ENCODE measurements at regions not wholly inside any gene's neighbourhood (a gene's known extent, or its start where the extent isn't known, plus 50 kb on each side); places are given as distances from the start of the nearest gene placed in this dataset.
"Not testable (repeated sequence)": the region's sequence is repeated elsewhere in the genome, so short reads cannot be mapped to it uniquely, and the experiment has no call there.

GRCh38 chrX:79026742-79027141, 81.6 kb downstream of the P2RY10 start:
- DNase-seq (ENCODE audit: low spot score), result not testable (repeated sequence)

DNA sequence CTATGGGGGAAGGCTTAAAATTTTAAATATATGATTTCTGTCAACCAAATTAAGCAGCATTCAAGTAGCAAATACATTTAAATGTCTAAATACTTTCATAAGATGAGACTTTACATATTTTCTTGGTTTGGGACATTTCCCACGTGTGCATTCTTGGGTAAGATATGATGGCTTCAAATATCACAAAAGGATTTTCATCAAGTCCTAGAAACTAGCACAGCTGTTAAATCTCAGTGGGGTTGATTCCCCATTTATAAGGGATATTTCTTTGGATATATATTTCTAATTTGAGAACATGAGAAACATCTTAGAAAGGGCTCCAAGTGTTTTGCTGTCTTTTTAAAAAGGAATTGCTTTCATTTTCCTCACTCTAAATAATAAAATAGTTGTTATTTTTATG, 90.2 kb downstream of the P2RY10 start:
- DNase-seq (ENCODE audit: low spot score), result no peak

- no peak for DNase-seq (ENCODE audit: low spot score)
Measured at GRCh38 chrX:79036157-79036880, 91.1 kb downstream of the P2RY10 start.

GRCh38 chrX:79065696-79066095, 78.8 kb upstream of the GPR174 start:
- no peak for DNase-seq (ENCODE audit: low spot score)

DNA sequence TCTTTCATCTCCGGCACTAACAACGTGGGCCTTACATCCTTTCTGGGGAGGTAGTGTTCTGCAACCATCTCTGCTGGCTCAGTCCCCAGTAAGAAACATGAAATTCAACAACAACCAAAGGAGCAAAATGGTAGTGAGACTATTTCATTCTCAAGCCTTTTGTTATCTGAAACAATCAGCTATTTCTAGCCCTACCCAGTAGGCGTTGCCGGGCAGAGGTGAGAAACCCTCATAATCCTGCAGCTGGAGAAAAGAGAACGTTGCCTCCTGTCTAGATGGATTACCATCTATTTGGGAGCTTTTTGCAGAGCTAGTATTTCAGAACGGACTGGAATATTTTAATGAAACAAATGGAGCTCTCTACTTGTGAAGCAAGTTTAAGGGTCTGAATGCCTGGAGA, 66.4 kb upstream of the GPR174 start:
- DNase-seq (ENCODE audit: low spot score), result no peak

GRCh38 chrX:79079477-79079876, 65.0 kb upstream of the GPR174 start:
- DNase-seq (ENCODE audit: low spot score), result no peak

GRCh38 chrX:79080141-79080540, 64.3 kb upstream of the GPR174 start:
- peak; percentile 25 for DNase-seq (ENCODE audit: low spot score)

GRCh38 chrX:79081895-79082512, 62.5 kb upstream of the GPR174 start:
- peak; percentile 51 for DNase-seq (ENCODE audit: low spot score)

DNA sequence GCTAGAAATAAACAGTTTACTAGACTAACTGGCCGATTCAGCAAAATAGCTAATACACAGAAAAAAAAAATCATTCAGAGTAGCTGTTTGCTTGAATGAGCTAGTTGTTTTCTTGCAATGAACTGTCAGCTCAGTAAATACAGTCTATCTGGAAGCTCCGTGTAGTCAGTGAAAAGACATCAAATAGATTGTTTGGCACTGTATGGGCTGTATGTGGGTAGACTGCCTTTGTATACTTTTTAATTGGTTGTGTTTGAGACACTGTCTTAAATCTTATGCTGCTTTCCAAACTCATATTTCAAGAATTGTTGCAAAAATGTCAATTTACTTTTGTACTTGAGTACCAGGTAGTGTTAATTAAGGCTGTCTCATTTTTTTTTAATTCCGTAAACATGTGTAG, 61.6 kb upstream of the GPR174 start:
- no peak for DNase-seq (ENCODE audit: low spot score)

DNA sequence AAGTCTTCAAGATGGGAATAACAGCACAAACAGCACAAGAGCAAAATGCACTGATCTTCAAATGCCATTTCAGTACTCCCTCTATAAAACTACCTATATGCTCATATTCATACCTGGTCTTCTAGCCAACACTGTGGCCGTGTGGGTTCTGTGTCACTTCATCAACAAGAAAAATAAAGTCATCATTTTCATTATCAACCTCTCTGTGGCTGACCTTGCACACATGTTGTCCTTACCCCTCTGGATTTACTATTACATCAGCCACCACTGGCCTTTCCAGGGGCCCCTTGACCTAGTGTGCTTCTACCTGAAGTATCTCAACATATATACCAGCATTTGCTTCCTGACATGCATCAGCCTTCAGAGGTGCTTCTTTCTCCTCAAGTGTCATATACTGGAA, 59.6 kb upstream of the GPR174 start:
- DNase-seq (ENCODE audit: low spot score), result no peak

DNA sequence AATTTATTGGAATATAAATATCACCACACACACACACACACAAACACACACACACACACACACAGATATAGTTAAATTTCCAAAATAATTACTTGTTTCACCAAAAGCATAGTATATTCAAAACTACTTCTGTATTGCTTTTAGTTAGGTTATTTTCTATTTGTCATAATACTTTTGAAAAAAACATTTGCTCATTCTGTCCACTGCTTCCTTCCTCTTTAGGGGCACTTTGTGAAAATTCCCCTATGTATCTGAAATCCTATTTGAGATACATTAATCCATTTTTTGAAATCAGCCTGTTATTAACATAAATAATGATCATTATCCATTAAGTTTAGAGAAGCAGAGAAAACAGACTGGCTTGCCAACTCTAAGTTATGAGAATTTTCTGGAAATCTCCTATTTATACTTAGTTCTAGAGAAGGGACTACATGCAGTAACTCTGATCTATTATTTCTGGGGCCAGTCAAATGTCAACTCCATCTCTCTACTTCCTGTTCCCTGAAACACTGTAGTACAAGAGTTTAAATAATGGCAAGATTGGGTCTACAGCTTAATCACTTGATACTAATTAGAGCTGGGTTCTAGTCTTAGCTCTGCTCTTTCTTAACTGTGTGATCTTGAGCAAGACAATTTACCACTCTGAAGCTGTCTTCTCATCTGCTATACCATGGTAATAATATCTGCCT, 54.4 kb upstream of the GPR174 start:
- no peak for DNase-seq (ENCODE audit: low spot score)

DNA sequence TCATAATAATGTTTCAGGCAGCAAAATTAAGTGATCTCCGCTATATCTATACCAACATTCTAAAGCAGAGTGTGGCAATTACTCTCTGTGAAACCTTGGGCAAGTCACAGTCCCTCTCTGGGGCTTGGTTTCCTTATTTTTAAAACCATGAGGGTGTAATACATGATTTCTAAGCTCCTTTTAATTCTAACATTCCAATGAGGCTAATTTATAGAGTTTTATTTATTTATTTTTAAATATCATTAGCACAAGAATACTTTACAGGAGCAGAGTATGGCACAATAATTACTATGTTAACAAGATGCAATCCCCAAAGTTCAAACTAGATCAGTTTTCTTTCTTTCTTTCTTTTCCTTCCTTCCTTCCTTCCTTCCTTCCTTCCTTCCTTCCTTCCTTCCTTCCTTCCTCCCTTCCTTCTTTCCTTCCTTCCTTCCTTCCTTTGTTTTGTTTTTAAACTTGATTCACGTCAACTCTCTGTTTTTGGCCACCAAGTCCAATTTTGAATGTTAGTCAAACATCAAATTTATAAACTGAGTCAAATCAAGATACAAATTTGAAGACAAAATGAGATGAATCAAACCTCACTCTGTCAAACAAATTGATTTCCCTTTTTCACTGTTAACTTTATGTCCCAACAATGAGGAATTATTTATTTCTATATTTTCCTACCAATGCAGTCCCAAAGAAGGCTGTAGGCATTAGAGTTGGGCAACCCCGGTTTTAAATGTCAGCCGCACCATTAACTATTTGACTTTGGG, 50.2 kb upstream of the GPR174 start:
- no peak for DNase-seq (ENCODE audit: low spot score)
